GM18870 (cell line): ENCODE measurements at regions not wholly inside any gene's neighbourhood (a gene's known extent, or its start where the extent isn't known, plus 50 kb on each side); places are given as distances from the start of the nearest gene placed in this dataset.
"Not testable (repeated sequence)": the region's sequence is repeated elsewhere in the genome, so short reads cannot be mapped to it uniquely, and the experiment has no call there.

Source experiments
- ATAC-seq: cut with Tn5 transposase; IDR thresholded peaks from one replicate; pipeline ENCODE4 v1.9.1; 2021; ENCODE audit warnings: moderate library complexity; ENCODE audit not compliant: unreplicated experiment

GRCh38 chr16:76800196-76800595 is 390.8 kb upstream of the MON1B start:
- ATAC-seq = no peak

- no peak for ATAC-seq
Measured at GRCh38 chr16:76801357-76801756, 389.6 kb upstream of the MON1B start.

GRCh38 chr16:76816475-76816874 is 374.5 kb upstream of the MON1B start:
- ATAC-seq = peak; percentile 53

DNA sequence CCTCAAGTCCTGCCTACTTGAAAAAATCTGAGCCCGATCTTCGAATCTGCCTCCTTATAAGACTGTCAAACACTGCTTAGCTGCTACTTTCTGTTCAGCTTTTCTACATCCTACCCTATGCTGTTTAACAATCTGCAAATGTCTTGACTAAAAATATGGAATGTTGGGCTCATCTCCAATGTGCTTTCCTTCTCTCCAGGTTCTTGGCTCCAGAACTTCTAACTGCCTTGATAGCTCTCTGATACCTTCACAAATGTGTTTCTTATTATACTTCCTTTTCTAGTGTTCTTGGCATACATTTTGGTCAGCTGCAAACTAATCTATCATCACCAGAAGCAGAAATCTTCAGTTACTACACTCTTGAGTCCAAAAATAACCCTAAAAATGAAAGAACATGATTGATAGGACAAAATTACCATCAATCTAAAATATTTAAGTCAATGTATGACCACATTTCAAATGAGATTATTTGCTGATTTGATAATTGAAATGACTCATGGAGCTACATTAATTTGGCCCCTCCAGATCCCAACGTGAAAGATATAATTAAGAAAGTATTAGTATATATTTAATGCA is 372.3 kb upstream of the MON1B start:
- ATAC-seq = no peak

GRCh38 chr16:76819226-76819916 is 371.6 kb upstream of the MON1B start:
- ATAC-seq = no peak

GRCh38 chr16:76824221-76824620 is 366.8 kb upstream of the MON1B start:
- ATAC-seq = no peak

- ATAC-seq = no peak
Measured at GRCh38 chr16:76824791-76825190, 366.2 kb upstream of the MON1B start.

- no peak for ATAC-seq
Measured at GRCh38 chr16:76835339-76835738, 355.7 kb upstream of the MON1B start.

DNA sequence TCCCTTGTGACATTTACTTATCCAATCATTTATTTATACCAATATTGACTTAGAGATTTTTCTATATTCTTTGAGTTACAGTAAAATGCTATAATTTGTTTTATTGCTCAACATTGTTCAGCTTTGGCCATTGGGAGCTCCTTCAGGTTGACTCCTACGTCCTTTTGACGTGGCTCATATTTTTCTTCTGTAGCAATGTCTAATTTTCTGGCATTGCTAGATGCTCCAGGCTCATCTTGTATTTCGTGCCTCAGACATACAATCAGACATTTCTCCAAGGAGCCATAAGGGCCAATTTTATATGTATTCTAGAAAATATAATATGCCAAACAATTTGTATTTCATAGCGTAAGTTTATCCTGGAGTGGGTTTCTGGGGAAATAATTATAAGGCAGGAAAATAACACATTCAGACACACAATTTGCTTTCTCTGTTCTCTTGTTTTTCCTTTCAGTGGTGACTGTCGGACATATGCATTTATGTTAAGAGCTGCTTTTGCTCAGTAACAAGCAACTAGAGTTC is 355.1 kb upstream of the MON1B start:
- ATAC-seq = no peak

DNA sequence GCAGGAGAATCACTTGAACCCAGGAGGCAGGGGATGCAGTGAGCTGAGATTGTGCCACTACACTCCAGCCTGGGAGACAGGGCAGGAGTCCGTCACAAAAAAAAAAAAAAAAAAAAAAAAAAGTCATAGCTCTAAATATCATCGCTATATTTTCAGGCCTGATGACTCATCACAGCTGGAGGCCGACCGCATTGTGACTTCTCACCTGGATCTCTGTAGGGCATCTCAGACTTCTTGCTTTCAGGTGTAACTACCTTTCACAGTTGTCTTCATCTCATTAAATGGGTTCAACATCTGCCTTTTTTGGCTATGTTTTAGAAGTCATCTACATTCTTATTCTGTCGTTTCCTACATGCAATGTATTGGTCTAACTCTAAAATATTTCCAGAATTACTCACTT is 353.1 kb upstream of the MON1B start:
- ATAC-seq = no peak

- ATAC-seq = no peak
Measured at GRCh38 chr16:76854234-76854633, 336.8 kb upstream of the MON1B start.

DNA sequence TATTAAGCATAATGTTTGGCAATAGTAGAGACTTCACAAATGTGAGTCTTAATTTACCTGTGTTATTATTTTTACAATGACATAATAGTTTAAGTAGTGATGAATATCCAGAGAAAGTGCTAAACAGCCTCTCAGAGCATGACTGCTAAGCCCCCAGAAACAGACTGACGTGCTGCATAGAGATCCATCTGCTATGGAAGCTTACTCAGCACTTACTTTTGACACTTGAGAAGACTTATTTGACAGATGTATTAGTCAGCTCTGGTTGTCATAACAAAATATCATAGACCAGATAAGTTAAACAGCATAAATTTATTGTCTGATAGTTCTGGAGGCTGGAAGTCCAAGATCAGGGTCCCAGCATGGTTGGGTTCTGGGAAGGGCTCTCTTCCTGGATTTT is 334.9 kb upstream of the MON1B start:
- no peak for ATAC-seq

DNA sequence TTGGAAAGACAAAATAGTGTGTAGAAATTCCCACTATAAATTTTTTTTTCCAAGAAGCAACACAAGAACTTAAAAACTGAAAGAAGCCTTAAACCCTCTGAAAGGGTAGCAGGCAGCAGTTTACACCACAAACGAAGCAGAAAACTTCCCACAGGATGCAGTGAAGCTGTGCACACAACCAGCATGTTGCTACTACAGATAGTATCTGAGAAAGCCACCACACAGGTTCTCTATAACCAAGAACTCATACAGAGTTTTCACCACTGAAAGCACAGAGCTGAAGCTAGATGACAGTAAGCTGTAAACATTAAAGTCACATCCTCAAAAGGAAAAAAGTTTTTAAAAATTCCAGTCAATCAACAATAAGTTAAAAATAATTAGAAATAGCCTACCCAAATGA is 333.6 kb upstream of the MON1B start:
- no peak for ATAC-seq

GRCh38 chr16:76862901-76863300 is 328.1 kb upstream of the MON1B start:
- no peak for ATAC-seq

DNA sequence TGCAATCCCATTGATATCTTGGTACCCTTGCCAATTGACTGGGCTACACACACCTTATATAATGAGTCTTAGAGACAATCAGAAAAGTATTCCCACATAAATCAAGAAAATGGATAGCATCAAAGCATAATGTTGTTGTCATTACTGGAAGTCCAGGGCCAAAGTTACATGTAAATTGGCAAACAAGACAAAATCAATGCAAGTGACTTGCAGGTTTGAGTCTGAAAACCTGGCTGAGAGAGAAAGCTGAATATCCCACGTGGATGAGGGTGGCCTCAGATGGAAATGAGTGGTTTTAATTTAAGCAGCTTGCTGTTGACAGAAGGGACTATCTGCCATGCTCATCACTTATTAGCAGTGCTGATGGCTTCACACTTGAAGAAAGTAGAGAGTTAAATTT is 324.0 kb upstream of the MON1B start:
- no peak for ATAC-seq

GRCh38 chr16:76875898-76876297 is 315.1 kb upstream of the MON1B start:
- ATAC-seq = no peak

GRCh38 chr16:76879420-76879819 is 311.6 kb upstream of the MON1B start:
- ATAC-seq = no peak

GRCh38 chr16:76880523-76880922 is 310.5 kb upstream of the MON1B start:
- not testable (repeated sequence) for ATAC-seq

- ATAC-seq = no peak
Measured at GRCh38 chr16:76882105-76882504, 308.9 kb upstream of the MON1B start.

DNA sequence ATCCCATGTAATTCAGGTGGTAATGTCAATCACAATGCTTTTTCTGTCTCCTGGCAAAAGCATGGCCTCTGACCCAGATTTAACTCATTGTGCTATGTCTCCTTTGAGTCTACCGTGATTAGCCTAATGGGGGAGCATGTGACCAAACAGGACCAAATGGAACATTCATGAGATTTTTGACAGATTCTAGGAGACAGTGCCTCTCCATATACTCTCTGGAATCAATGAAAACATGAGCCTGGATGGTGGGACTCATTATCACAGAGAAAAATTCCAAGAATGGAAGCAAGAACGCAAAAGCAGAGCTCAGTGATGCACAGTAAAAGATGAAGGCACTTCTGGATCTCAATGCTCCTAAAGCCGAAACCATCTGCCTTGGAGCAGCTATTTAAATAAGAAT is 307.9 kb upstream of the MON1B start:
- no peak for ATAC-seq

- no peak for ATAC-seq
Measured at GRCh38 chr16:76885776-76886537, 305.0 kb upstream of the MON1B start.

DNA sequence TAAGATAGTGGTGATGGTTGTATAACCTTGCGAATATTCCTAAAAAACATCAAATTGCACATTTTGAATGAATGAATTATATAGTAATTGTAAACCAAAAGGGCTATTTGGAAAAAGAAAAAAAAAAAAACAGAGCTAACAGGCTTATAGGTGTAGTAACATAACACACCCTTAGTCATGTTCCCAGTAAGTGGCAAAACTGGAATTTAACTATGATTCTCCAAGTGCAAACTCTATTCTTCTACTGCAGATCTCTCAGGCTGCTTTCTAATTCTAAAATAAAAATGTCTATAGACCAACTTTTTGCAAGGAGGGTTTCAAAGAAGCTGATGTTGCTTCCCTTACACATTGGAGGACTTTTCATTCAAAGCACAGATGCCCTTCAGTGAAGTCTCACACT is 293.2 kb upstream of the MON1B start:
- ATAC-seq = no peak
